ENCODE measurements at regions not wholly inside any gene's neighbourhood (a gene's known extent, or its start where the extent isn't known, plus 50 kb on each side); places are given as distances from the start of the nearest gene placed in this dataset.
"Not testable (repeated sequence)": the region's sequence is repeated elsewhere in the genome, so short reads cannot be mapped to it uniquely, and the experiment has no call there.

DNA sequence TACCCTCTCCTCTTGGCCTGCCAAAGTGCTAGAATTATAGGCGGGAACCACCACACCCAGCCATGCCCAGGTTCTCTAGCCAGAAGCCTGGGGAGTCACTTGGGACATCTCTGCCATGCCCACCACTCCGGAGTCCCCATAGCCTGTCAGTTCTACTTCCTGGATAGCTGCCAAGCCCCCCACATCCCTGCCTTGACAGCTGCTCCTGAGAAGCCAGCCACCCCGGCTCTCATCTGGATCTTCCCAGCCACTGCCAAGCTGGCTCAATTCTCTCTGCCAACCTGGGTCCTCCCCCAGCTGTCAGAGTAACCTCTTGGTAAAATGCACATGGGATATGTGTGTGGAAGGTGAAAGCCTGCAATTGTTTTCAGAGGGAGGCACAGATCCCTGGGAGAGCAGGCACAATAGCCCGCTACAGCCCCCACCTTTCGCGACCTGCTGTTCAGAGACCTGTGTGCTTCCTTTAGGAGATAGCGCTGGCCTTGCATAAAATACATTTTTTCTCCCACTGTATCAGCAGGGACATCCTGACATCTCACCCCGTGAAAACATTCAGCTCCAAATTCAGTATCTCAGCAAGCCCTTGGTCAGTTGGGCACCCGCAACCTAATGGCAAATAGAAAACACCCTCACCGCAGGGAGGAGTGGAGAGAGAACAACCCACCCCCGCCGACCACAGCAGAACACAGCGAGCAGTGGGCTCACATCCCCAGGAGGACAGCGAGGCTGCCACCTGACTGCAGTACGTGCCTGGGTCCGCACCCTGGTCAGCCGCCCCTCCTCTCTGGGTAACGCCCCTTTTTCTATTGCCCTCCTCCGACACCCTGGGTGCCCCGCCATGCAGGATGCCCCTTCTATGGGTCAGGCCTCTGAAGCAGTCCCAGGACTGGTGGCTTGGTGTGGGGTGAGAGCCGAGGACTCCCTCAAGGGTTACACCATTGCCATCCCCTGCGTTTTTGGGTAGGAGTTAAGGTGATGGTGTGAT lies 1342.2 kb downstream of the BRD1 start:
- no peak for DNase-seq

- no peak for DNase-seq
These were observed 1343.7 kb downstream of the BRD1 start for GRCh38 chr22:48483764-48484528.

DNA sequence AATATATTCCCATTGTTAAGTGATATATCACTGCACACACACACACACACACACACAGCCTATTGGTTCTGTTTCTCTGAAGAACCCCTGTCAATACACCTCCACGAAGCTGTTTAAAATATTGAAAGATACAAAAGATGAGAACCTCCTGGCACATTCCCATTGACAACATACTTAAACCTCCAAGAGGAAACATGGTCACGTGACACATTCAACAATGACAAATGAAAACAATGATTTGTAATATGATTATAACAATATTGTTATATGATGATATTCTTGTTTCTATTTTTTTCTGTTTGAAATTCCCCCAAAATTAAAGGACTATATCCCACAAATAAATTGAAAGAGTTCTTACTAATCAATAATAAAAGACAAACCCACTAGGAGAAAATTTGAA lies 1344.9 kb downstream of the BRD1 start:
- DNase-seq: no peak

- not testable (repeated sequence) for DNase-seq
These were observed 1345.5 kb downstream of the BRD1 start for GRCh38 chr22:48482198-48482597.

GRCh38 chr22:48481748-48482147 lies 1345.9 kb downstream of the BRD1 start:
- DNase-seq: no peak

GRCh38 chr22:48478529-48479265 lies 1349.0 kb downstream of the BRD1 start:
- DNase-seq: no peak

- no peak for DNase-seq
These were observed 1349.5 kb downstream of the BRD1 start for GRCh38 chr22:48478124-48478523.

DNA sequence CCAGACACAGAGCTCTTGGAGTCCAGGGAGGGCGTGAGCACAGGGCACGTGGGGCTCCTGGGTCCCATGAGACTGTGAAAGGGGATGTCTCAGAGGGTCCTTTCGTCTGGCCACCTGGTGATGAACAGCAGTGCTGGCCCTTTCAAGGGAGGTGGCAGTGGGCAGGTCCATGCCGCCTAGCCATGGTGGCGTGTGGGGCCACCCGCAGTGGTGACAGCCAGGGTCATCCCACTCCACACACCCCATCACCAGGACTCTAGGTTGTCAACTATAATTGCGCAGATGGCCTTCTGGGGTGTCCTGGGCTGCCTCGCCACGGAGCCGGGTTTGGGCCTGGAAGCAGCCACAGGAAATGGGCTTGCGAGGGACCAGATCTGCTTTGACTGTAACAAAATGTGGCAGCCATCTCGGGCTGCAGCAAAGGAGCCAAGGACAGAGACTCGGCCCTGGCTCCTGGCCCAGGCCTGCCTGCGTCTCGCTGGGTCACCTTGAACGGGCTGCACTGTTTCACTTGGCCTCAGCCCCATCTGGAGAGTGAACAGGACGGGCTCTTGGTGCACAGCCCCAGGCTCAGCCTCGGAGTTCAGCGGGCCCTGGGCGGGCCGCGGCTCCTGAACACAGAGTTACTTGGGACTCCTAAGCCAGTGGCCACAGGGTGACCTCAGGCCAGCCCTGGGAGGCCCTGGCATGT lies 1350.5 kb downstream of the BRD1 start:
- DNase-seq: no peak

DNA sequence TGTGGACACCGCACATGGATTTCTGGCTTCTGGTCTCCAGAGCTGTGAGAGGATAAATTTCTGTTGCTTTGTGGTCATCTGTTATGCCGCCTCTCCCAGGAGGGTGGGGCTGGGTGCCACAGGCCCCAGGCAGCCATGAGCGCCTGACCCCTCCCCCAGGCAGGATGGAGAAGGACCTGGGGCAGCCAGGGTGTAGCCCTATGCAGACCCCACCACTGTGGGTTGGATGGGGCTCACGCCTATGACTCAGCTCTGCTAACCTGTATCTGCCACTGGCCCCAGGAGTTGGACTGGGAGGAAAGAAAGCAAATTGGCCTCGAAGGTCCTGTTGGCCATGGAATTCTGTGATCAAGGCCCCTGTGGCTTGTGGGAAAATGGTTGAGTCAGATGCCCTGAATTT lies 1351.1 kb downstream of the BRD1 start:
- no peak for DNase-seq

DNA sequence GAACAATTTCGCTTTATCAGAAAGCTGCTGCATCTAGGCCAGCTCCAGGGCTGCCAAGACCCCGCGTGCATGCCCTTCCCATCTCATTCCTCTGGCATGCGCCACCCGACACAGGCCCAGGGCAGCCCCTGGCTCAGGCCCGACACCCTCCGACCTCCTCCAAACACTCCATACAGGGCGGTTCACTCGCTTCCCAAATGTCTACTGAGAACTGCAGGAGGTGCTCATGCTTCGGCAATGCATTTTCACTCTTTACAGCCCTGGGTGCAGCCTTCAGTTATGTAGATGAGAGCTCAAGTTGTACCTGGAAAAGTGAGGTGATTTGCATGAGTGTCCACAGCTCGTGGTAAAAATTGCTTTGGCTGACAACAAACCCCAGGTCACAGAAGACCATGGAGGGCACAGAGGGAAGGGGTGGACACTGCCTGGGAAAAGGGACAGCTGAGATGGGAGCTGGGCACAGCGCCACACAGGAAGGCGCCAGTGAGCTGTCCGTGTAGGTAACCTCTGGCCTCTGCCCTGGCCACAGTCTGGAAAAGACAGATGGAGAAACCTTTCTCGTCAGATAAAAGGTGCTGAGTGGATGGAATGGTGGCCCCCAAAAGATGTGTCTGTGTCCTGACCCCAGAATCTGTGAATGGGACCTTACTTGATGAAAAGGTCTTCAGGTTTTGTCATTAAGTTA lies 1351.9 kb downstream of the BRD1 start:
- DNase-seq: no peak

- DNase-seq: no peak
These were observed 1352.8 kb downstream of the BRD1 start for GRCh38 chr22:48474881-48475280.

DNA sequence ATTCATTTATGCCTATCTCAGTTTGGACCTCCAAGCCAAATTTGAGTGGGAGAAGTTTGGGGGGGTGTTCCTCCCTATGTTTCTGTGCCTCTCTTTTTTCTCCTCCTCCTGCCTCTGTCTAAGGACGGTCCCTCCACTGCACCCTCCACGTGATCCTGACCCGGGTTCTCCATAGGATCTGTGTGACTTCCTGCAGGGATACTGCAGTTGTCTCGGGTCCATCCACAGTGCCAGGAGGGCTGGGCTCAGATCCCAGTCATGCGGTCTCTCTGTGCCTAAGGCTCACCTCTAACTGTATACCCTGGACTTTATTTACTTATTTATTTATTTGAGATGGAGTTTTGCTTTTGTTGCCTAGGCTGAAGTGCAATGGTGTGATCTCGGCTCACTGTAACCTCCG lies 1354.5 kb downstream of the BRD1 start:
- no peak for DNase-seq

DNA sequence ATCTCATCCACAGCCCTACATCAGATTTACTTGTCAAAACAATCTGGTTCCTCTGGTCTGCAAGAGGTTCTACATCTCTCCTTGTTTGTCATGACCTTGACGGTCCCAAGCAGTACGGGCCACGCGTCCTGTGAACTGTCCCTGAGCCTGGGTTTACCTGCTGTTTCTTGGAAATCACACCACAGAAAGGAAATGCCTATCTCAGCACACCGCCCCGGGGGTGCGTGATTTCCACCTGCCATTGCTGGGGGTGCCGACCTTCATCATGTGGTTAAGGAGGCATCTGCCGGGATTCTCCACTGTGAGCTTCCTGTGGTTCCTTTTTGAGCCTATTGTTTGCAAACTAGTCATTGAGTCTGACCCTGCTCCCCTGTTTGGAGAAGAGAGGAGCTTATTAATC lies 1363.4 kb downstream of the BRD1 start:
- DNase-seq: no peak

DNA sequence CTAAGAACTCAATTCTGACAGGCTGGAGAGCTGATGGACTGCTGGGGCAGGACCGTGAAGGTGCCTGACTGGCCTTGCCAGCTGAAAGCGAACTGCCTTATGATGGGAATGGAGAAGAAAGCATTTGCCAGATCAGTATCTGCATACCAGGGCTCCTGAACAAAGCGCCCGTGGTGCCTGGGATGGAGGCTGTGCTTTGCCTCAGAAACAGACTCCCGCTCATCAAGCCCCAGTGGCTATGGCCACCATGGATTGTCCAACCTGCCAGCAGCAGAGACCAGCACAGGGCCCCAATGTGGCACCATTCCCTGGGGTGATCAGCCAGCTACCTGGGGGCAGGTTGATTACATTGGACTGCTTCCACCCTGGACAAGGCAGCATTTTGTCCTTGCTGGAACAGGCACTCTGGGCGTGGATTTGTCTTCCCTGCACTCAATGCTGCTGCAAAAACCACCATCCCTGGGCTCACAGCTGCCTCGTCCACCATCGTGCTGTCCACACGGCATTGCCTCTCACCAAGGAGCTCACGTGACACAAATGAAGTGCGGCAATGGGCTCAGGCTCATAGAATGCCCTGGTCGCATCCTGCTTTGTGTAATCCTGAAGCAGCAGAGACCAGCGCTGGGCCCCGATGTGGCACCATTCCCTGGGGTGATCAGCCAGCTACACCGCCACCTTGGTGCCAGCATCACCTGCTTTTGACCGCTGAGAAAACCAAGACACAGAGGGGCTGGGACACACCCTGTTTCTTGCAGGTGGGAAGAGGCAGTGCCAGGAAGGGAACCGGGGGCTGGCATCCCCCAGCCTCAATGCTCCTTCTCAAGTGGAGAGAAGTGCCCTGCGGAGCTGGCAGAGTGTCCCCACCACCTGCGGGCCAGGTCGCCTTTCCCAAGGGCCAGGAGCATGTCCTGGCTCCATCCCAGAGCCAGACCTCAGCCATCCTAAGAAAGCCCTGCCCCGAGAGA lies 1367.5 kb downstream of the BRD1 start:
- no peak for DNase-seq

DNA sequence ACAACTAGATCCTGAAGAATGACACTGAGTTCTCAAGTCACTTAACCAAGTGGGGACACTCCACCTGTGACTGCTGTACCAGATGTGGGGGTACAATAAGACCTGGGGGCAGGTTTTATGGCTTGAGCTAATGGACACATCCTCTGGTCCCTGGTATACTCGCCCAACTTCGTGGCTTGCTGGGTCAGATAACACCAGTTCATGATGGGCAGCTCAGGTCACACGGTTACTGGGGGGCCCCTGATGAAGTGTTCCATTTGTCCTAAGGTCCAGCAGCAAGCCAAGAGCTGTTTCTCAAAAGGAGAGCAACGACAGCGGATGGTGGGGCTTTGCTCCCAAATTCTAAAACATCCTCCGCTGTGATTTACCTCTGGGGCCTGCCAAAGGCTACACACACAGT lies 1368.4 kb downstream of the BRD1 start:
- DNase-seq: no peak

- no peak for DNase-seq
These were observed 1371.2 kb downstream of the BRD1 start for GRCh38 chr22:48456449-48456848.

GRCh38 chr22:48453751-48454485 lies 1373.8 kb downstream of the BRD1 start:
- no peak for DNase-seq

GRCh38 chr22:48453171-48453570 lies 1374.5 kb downstream of the BRD1 start:
- no peak for DNase-seq

- DNase-seq: no peak
These were observed 1374.9 kb downstream of the BRD1 start for GRCh38 chr22:48452766-48453165.

GRCh38 chr22:48451891-48452290 lies 1375.8 kb downstream of the BRD1 start:
- DNase-seq: no peak
